RPMI8226 (cell line): ENCODE measurements at regions not wholly inside any gene's neighbourhood (a gene's known extent, or its start where the extent isn't known, plus 50 kb on each side); places are given as distances from the start of the nearest gene placed in this dataset.

ENCODE experiments used
- DNase-seq: peaks from one replicate; pipeline ENCODE4 v3.0.0-alpha.2; 2015

GRCh38 chr22:49031746-49032330, 795.8 kb downstream of the BRD1 start:
- no peak for DNase-seq

- no peak for DNase-seq
Measured at GRCh38 chr22:49028111-49028510, 799.6 kb downstream of the BRD1 start.

DNA sequence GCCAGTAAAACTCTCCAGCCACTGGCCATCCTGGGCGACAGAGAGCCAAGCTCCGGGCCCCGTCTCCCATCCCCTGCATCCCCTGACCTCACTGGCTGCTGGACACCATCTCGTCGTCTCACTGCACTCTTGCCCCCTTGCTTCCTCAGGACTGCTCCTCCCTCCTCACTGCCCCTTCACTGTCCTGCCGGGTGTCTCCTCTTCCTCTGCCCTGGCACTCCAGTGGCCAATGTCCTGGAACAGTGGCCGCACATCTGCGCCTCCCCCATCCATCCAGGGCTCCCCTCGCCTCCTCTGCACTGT, 800.4 kb downstream of the BRD1 start:
- no peak for DNase-seq

- DNase-seq = peak; percentile 43
Measured at GRCh38 chr22:49026494-49027367, 800.9 kb downstream of the BRD1 start.

DNA sequence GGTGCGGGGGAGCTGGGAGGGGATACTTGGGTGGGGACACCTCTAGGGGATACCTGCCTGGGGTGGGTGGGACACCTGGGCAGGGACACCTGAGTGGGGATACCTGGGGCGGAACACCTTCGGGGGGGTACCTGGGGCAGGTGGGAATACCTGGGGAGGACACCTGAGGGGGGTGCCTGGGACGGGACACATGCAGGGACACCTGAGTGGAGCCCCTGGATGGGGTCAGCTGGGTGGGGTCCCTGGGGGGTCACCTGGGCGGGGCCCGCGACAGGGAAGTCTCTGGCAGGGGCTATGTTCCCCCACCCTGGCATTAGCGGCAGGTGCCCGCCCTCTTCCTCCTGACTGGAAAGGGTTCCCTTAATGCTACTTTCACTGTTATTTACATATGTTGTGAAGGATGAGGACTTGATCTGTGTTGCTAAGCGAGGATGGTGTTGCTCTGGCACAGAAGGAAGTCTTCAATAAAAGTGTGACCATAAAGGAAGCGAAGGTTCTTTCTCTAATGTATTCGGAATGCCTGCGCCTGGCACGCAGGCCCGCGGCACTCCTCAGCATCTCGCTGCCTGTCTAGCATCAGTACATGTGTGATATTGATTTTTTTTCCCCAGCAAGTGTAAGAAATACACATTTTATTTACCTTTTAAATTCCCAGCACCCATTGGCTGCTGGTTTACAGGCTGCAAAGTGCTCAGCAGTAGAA, 801.7 kb downstream of the BRD1 start:
- DNase-seq = no peak

GRCh38 chr22:49024775-49025440, 802.8 kb downstream of the BRD1 start:
- no peak for DNase-seq

DNA sequence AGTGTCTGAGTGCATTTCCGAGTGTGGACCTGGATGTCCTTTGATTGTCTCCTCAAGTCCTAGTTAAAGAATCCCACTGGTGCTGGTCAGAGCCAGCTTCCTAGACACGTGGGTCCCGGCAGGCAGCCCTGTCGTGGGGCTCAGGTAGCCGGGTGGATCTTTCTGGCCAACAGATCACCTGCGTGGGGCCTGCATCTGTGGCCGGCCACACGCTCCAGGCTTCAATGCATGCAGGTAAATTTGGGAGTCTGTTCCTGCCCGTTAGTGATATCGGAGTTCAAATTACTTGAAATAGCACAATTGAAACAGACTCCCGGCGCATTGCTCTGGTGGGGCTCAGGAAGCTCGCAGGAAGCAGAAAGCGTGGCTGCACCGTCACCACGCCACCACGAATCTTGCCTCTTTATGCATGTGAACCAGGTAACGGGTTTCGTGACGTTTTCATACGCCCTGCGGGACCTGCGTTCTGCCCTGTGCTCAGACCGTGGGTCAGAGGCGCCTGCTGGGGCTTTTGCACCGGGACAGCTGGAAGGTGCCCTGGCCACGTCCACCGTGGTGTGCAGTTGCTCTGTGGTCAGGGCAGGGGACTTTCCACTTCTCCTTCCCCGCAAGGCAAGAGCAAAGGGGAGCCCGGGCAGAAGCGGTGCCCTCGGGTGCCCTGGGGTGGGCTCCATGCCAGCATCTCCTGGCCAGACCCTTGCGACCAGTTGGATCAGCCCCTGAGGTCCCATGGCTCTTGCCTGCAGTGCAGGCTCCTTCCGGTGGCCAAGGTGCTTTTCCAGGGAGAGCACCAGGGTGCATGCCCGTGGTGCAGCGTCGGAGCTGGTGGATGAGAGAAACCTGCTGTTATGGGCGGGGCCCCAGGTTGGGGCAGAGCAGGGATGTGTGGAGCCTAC, 803.5 kb downstream of the BRD1 start:
- peak; percentile 20 for DNase-seq

GRCh38 chr22:49023161-49023878, 804.4 kb downstream of the BRD1 start:
- no peak for DNase-seq

DNA sequence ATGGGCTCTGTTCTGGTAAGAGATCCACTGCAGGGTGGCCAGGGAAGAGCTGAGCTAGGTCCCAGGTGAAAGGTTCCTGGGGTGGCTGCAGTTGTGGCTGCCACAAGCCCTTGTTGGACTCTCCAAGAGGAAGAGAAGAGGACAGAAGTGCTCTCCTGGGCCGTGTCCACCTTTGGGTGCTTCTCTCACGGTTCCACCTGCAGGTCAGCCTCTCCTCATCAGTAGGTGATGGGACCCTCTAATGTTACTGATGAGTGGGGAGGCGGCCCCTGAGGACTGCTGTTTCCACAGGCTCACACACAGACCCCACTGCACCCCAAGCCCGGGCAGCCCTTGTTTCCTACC, 804.9 kb downstream of the BRD1 start:
- no peak for DNase-seq

DNA sequence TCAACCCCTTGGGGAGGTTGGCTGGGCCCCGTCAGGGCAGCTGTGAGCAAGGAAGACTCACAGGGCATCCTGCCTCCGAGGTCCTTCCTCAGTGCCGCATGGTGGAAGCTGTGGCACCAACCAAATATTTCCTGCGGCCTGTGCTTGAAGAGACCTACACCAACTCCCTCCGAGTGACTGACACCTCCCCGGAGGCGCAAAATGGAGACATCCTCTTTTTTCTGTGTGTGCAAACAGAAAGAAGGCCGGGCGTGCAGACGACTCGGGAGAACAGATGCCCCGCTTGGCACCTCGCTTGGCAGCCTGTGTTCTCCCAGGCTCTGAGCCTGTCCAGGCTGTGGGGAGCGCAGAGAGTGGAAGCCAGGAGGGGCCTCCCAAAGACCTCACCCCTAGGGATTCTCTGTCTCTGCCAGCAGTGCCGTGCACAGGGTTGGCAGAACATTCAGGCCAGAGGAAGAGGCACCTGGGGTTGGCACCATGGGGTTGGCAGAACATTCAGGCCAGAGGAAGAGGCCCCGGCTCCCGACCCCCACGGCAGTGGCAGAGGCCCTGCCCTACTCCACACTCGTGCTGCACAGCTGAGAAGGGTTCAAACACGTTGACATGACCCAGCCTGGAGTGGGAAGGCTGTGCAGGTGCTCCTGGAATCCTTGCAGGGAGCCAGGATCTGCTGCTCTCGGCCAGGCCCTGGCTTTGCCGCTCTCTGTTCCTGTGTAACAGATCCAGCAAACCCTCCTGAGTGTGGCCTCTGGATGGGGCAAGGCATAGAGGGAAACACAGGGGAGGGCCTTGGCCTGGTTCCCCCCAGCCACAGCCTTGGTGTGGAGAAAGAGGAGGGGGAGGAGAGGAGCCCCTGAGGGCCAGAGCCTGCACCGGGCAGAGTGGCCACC, 805.5 kb downstream of the BRD1 start:
- no peak for DNase-seq

GRCh38 chr22:49021131-49021925, 806.3 kb downstream of the BRD1 start:
- no peak for DNase-seq

DNA sequence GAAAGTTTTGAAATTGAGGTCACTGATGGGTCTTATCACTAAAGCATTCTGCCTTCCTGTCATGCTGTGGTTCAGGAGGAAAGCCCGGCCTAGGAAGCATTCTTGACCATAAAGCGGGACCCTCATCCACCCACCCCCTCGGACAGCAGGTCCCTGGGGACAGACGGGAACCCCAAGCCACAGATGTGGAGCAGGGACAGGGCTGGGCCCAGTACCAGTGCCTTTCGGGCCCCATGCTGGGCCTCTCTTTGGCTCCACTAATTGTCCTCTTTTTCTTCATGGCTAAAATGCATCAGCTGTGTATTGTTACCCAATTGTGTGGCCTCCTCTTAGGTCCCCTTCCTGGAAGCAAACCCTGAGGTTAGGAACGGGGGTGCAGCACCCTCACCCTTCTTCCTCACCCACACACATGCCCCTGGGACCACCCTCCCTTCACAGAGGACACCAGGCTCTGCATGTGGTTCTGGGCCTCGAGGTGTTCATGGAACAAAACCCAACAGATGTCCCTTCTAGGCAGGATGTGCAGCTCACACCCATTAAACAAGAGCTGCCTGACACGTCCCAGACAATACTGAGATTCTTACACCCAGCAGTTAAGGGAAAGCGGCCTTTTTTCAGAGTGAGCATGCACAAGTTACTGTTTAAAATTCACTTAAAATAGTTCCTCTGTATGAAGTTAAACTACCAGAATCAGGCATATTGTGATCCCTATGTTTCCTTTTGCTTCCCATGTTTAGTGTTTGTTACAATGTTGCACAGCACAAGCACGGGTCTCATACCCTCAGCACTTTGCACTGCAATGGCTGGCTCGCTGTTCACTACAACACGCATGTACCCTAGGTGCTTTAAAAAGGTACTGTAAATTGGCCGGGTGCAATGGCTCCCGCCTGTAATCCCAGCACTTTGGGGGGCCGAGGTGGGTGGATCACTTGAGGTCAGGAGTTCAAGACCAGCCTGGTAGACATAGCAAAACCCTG, 807.6 kb downstream of the BRD1 start:
- no peak for DNase-seq

GRCh38 chr22:49018601-49019000, 809.1 kb downstream of the BRD1 start:
- no peak for DNase-seq

GRCh38 chr22:49017482-49018329, 810.0 kb downstream of the BRD1 start:
- no peak for DNase-seq

- no peak for DNase-seq
Measured at GRCh38 chr22:49016909-49017481, 810.7 kb downstream of the BRD1 start.

DNA sequence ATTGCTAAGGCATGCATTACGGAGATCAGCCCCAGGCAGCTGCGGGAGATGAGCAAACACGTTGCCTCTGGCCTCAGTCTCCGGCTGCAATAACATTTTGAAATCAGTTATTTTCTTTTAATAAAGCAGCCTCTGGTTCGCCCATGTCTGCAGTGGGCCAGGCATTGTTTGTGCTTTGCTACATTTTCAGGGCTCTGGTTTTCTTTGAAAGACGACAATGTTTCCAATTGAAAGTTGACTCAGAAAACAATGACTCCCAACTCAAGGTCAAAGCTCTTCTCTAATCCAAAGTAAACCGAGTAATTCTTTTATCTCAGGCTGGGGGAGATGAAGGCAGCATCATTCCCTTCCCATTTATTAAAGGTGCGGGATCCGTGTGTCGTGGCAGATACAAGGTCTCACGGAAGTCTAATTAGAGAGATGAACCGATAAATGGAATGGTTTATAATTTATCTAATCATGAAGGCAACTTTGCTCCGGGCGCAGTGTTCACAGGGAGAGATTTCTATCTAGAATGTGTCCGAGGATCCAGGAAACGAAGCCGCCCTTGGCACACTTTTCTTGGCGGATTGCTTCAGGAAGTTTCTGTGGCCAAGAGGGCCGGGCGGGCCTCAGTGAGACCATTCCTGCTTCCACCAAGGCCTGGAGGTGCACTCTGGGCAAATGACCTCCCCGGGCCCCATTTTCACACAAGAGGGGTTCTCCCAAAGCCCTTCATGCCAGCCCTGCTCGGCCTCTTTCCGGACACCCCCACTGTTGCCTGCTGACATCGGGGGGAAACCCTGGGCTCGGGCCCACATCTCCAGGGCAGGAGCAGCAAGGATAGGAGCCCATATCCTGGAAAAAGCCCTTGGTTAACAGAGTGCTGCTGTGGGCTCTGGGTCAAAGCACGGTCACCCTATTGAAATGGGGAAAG, 811.4 kb downstream of the BRD1 start:
- no peak for DNase-seq
